Endothelial cell of umbilical vein (primary cell): ENCODE measurements at regions not wholly inside any gene's neighbourhood (a gene's known extent, or its start where the extent isn't known, plus 50 kb on each side); places are given as distances from the start of the nearest gene placed in this dataset.

Experiments
- BruUV-seq: library from RNA; stranded (reverse); fragments of 400-500 nt; replicated peaks from 2 replicates; lab custom pipeline; 2021; lab: Mats Ljungman, UMichigan
- CTCF ChIA-PET: fragments of 300-600, 350-600 bp; sonication (Branson Sonifier 250); formaldehyde crosslinking; loops from one replicate; lab custom pipeline; 2021; ENCODE audit warnings: antibody characterized with exemption, inconsistent platforms; lab: Charles Lee
- POLR2A ChIA-PET: fragments of 300-600, 350-600 bp; sonication (Branson Sonifier 250); formaldehyde crosslinking; loops from one replicate; lab custom pipeline; 2021; ENCODE audit warnings: antibody characterized with exemption, inconsistent platforms; lab: Charles Lee
- DNase-seq: peaks from one replicate; pipeline ENCODE4 v3.0.0-alpha.2; 2011; ENCODE audit warnings: low read depth, low spot score
- FAIRE-seq: peaks from 2 replicates; lab custom pipeline; 2011; peaks lifted over from hg19 to GRCh38; lab: Jason Lieb, UNC
- H2AFZ ChIP-seq: 2 replicates; pipeline ENCODE4 v1.6.0; 2012; ENCODE audit warnings: low read depth, low read length, control low read depth, inconsistent platforms
- H3K27ac ChIP-seq: 2 replicates; pipeline ENCODE4 v1.5.1; 2011; ENCODE audit warnings: low read depth, mild to moderate bottlenecking, control low read depth, low read length, moderate library complexity; ENCODE audit not compliant: insufficient read depth
- H3K27me3 ChIP-seq, 2 experiments: 2 replicates each; pipeline versions ENCODE4 v1.6.0 to v1.6.1; 2011; ENCODE audit warnings: low read length in 2 of 2, mixed read lengths in 1 of 2; ENCODE audit not compliant: control insufficient read depth in 2 of 2, insufficient read depth in 2 of 2
- H3K36me3 ChIP-seq, 2 experiments: 2 replicates in 1 of 2; 3 replicates in 1 of 2; pipeline ENCODE4 v1.5.1; 2011; ENCODE audit warnings: low read length in 2 of 2, mild to moderate bottlenecking in 1 of 2, moderate library complexity in 1 of 2; ENCODE audit not compliant: control insufficient read depth in 2 of 2, insufficient read depth in 2 of 2; ENCODE audit errors: extremely low read depth in 1 of 2
- H3K4me1 ChIP-seq: 3 replicates; pipeline ENCODE4 v1.5.1; 2011; ENCODE audit warnings: mild to moderate bottlenecking, low read length; ENCODE audit not compliant: control insufficient read depth, insufficient read depth; ENCODE audit errors: extremely low read depth
- H3K4me2 ChIP-seq: 2 replicates; pipeline ENCODE4 v1.6.1; 2011; ENCODE audit warnings: low read length, control low read depth, mixed read lengths; ENCODE audit not compliant: insufficient read depth
- H3K4me3 ChIP-seq, 3 experiments: fragments of 200-600 bp in 1 of 3; sonication (generic), shearing (Covaris generic) in 1 of 3; replicated peaks in 1 of 3; 2 replicates each; pipeline ENCODE4 v1.5.1; 2011 to 2016; ENCODE audit warnings: control low read depth in 3 of 3, low read length in 3 of 3, mild to moderate bottlenecking in 2 of 3, inconsistent platforms in 1 of 3, low read depth in 1 of 3, moderate library complexity in 1 of 3; ENCODE audit not compliant: insufficient read depth in 1 of 3
- H3K79me2 ChIP-seq: 2 replicates; pipeline ENCODE4 v1.6.0; 2012; ENCODE audit warnings: low read length, inconsistent platforms; ENCODE audit not compliant: control insufficient read depth, insufficient read depth
- H3K9ac ChIP-seq: replicated peaks from 2 replicates; pipeline ENCODE3; 2011; ENCODE audit warnings: low read length, control low read depth; ENCODE audit not compliant: insufficient read depth; ENCODE audit errors: extremely low read depth
- H3K9me1 ChIP-seq: replicated peaks from 3 replicates; pipeline ENCODE4 v1.6.0; 2011; ENCODE audit warnings: mild to moderate bottlenecking, low read length; ENCODE audit not compliant: control insufficient read depth, insufficient read depth; ENCODE audit errors: extremely low read depth
- H3K9me3 ChIP-seq: replicated peaks from 2 replicates; pipeline ENCODE4 v1.5.1; 2012; ENCODE audit warnings: low read length, inconsistent platforms; ENCODE audit not compliant: control insufficient read depth, insufficient read depth
- H4K20me1 ChIP-seq: replicated peaks from 2 replicates; pipeline ENCODE3; 2011; ENCODE audit warnings: mild to moderate bottlenecking, low read length; ENCODE audit not compliant: control insufficient read depth, insufficient read depth; ENCODE audit errors: extremely low read depth
- EZH2 ChIP-seq: IDR thresholded peaks from 2 replicates; pipeline ENCODE4 v1.6.1; 2012; ENCODE audit warnings: borderline replicate concordance, low read depth, mild to moderate bottlenecking, moderate library complexity, low read length, inconsistent platforms; ENCODE audit not compliant: severe bottlenecking
- FOS ChIP-seq: IDR thresholded peaks from 2 replicates; pipeline ENCODE4 v1.6.1; 2011; ENCODE audit warnings: mild to moderate bottlenecking, low read length, moderate library complexity, borderline replicate concordance; ENCODE audit not compliant: insufficient read depth
- GATA2 ChIP-seq: IDR thresholded peaks from 2 replicates; pipeline ENCODE4 v1.7.0; 2011; ENCODE audit warnings: low read depth, mild to moderate bottlenecking, moderate library complexity, mixed read lengths, low read length; ENCODE audit not compliant: insufficient read length, insufficient read depth
- JUN ChIP-seq: IDR thresholded peaks from 2 replicates; pipeline ENCODE4 v1.6.1; 2011; ENCODE audit warnings: borderline replicate concordance, low read depth; ENCODE audit not compliant: insufficient read length, insufficient read depth
- MYC ChIP-seq: IDR thresholded peaks from one replicate; pipeline ENCODE4 v1.6.1; 2011; ENCODE audit warnings: mild to moderate bottlenecking, low read depth, low read length
- POLR2A ChIP-seq: IDR thresholded peaks from 2 replicates; pipeline ENCODE4 v1.6.1; 2012; ENCODE audit warnings: low read depth, mild to moderate bottlenecking, control low read depth, low read length
- POLR2AphosphoS5 ChIP-seq: IDR thresholded peaks from 2 replicates; pipeline ENCODE4 v1.6.1; 2012; ENCODE audit warnings: low read depth, mild to moderate bottlenecking, control low read depth, low read length, moderate library complexity; ENCODE audit not compliant: insufficient read depth
- dilution Hi-C: fragments of 300-500 bp; cut with MboI; formaldehyde crosslinking; loops from one replicate; pipeline ENCODE4 v1.15.0; 2019; ENCODE audit warnings: low sequenced_read_pairs; ENCODE audit not compliant: extremely low pct_ligation_motif_present
- intact Hi-C: fragments of 100-400 bp; cut with micrococcal nuclease; formaldehyde crosslinking; loops from one replicate; pipeline ENCODE4 v1.10.0; 2022
- TF ChIP-seq, protein P1 (sequence below): IDR thresholded peaks from 2 replicates; pipeline ENCODE4 v1.6.1; 2011; ENCODE audit not compliant: insufficient read depth, insufficient read length
- TF ChIP-seq, protein P2 (sequence below), 2 donors: IDR thresholded peaks; 1 replicate in 1 of 2; 2 replicates in 1 of 2; pipeline ENCODE4 v1.5.1; 2011; ENCODE audit warnings: low read length in 2 of 2, mild to moderate bottlenecking in 2 of 2, moderate library complexity in 2 of 2, control low read depth in 1 of 2, inconsistent platforms in 1 of 2, low read depth in 1 of 2; ENCODE audit not compliant: insufficient read depth in 1 of 2; ENCODE audit errors: extremely low read depth in 1 of 2

DNA sequence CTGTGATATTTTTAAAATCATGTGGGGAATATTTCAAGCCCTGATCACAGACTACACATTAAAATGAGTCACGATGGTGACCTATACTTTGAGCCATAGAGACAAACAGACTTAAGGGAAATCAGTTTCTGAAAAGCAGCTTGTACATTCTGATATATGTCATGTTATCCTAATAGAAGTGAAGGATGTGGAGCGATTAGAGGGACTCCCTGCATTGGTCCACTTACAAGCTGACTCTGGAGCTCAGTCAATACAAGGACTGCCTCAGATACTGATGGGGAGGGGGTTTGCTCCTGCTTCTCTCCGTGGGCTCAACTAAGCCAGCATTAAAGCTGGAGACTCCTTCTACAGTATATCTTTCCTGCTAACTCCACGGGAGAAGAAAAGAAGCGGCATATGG lies 173.5 kb downstream of the ALG10B start:
- Histone ChIP-seq H3K9me1 (no peaks in the 10 kb centered on the region), H3K9ac (no peak overlapping the region), H3K9me3 (no peaks in the 10 kb centered on the region), H3K27me3 (no peaks in the 10 kb centered on the region), H3K4me3 (no peak overlapping the region), H3K4me1 (no peaks in the 10 kb centered on the region), H4K20me1 (no peaks in the 10 kb centered on the region), H2AFZ (no peak overlapping the region), H3K27ac (no peak overlapping the region), H3K79me2 (no peaks in the 10 kb centered on the region), H3K4me2 (no peak overlapping the region), H3K36me3 (no peaks in the 10 kb centered on the region)
- TF ChIP-seq POLR2A (no peak), POLR2AphosphoS5 (no peak), FOS (no peak)
- TF ChIP-seq, protein P1, sequence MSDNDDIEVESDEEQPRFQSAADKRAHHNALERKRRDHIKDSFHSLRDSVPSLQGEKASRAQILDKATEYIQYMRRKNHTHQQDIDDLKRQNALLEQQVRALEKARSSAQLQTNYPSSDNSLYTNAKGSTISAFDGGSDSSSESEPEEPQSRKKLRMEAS: no peak
- intact Hi-C loops: no loop called here
- dilution Hi-C loops: no loop called here
- ChIA-PET POLR2A (no interaction called here), CTCF (no interaction called here)
- no peak for FAIRE-seq
- DNase-seq: no peak
- no TSS peak for BruUV-seq

DNA sequence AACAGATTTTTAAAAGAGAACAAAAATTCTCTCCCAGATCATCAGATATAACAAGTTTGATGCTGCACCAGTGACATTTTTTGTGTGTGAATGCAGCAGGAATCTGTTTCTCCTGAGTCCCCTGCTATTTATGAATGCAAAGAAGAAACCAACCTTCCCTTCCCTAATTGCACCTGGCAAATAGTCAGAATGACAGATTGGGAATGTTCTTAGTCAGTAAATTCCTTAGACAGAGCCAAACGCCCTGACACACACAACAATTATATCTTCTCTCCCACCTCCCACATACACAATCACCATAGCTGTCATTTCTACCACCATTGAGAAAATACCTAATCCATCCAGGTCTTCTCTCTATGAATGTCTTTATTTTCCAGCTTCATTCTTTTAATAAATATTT lies 174.4 kb downstream of the ALG10B start:
- dilution Hi-C loops: no loop called here
- DNase-seq: no peak
- no peaks in the 10 kb centered on the region for H4K20me1 ChIP-seq
- H3K79me2 ChIP-seq: no peaks in the 10 kb centered on the region
- no peaks in the 10 kb centered on the region for H3K9me3 ChIP-seq
- H3K36me3 ChIP-seq: no peaks in the 10 kb centered on the region
- H3K9me1 ChIP-seq: no peaks in the 10 kb centered on the region
- ChIA-PET CTCF (no interaction called here), POLR2A (no interaction called here)
- intact Hi-C loops: no loop called here
- no peak overlapping the region for H3K4me2 ChIP-seq
- no peaks in the 10 kb centered on the region for H3K4me1 ChIP-seq
- H3K9ac ChIP-seq: no peak overlapping the region
- no peak overlapping the region for H3K4me3 ChIP-seq
- no peak overlapping the region for H3K27ac ChIP-seq
- no peak for FAIRE-seq
- H2AFZ ChIP-seq: no peak overlapping the region
- no peaks in the 10 kb centered on the region for H3K27me3 ChIP-seq
- no peak for TF ChIP-seq POLR2AphosphoS5
- no peak for TF ChIP-seq JUN
- no peak for TF ChIP-seq GATA2
- no peak for TF ChIP-seq POLR2A
- TF ChIP-seq, protein P2, sequence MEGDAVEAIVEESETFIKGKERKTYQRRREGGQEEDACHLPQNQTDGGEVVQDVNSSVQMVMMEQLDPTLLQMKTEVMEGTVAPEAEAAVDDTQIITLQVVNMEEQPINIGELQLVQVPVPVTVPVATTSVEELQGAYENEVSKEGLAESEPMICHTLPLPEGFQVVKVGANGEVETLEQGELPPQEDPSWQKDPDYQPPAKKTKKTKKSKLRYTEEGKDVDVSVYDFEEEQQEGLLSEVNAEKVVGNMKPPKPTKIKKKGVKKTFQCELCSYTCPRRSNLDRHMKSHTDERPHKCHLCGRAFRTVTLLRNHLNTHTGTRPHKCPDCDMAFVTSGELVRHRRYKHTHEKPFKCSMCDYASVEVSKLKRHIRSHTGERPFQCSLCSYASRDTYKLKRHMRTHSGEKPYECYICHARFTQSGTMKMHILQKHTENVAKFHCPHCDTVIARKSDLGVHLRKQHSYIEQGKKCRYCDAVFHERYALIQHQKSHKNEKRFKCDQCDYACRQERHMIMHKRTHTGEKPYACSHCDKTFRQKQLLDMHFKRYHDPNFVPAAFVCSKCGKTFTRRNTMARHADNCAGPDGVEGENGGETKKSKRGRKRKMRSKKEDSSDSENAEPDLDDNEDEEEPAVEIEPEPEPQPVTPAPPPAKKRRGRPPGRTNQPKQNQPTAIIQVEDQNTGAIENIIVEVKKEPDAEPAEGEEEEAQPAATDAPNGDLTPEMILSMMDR (IDR thresholded peaks at IDR 0.05; ENCODE audit: extremely low read depth in 1 of 2, insufficient read depth in 1 of 2, low read depth in 1 of 2, low read length in 2 of 2): no peak
- TF ChIP-seq, protein P1: no peak
- no peak for TF ChIP-seq MYC
- TF ChIP-seq EZH2: no peak
- no peak for TF ChIP-seq FOS
- no TSS peak for BruUV-seq
